ENCODE measurements at regions not wholly inside any gene's neighbourhood (a gene's known extent, or its start where the extent isn't known, plus 50 kb on each side); places are given as distances from the start of the nearest gene placed in this dataset.

DNA sequence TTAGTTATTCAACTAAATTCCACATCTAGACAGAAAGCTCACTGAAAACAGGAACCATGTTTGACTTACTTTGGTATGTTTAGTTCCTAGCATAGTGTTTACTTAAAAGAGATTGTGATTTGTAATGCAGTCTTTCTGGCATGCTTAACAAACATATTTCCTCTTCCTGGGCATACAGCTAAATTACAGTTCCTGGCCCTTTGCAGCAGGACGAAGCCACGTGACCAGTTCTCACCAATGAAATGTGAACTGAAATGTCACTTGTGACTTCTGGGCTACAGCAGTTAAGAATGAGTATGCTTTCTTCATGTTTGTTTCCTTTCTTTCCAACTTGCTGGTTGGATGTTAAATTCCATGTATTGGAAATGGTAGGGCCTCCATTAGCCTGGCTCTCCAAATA is 330.5 kb downstream of the FIGN start:
- TF ChIP-seq POLR2A (IDR thresholded peaks at IDR 0.05) (no peak), CTCF (IDR thresholded peaks at IDR 0.05) (no peak)

Data from body of pancreas (tissue), 4 donors.